HG03139 (cell line): ENCODE measurements at regions not wholly inside any gene's neighbourhood (a gene's known extent, or its start where the extent isn't known, plus 50 kb on each side); places are given as distances from the start of the nearest gene placed in this dataset.
"Not testable (repeated sequence)": the region's sequence is repeated elsewhere in the genome, so short reads cannot be mapped to it uniquely, and the experiment has no call there.

Experiments
- ATAC-seq: cut with Tn5 transposase; IDR thresholded peaks from one replicate; pipeline ENCODE4 v1.9.1; 2021; ENCODE audit not compliant: unreplicated experiment

GRCh38 chr10:125407557-125407956 is 247.2 kb upstream of the CTBP2 start:
- ATAC-seq, result no peak

GRCh38 chr10:125407000-125407502 is 246.7 kb upstream of the CTBP2 start:
- no peak for ATAC-seq

DNA sequence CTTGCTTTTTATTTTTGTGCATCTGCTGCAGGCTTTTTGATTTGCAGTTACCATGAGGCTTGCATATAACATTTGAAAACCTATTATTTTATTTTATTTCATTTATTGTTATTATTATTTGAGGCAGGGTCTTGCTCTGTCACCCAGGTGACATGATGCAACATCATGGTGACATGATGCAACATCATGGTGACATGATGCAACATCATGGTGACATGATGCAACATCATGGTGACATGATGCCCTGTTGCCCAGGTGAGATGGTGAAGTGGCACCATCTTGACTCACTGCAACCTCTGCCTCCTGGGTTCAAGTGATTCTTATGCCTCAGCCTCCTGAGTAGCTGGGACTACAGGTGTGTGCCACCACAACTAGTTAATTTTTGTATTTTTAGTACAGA is 244.5 kb upstream of the CTBP2 start:
- ATAC-seq, result not testable (repeated sequence)

- ATAC-seq, result no peak
Measured at GRCh38 chr10:125401462-125401861, 241.1 kb upstream of the CTBP2 start.

DNA sequence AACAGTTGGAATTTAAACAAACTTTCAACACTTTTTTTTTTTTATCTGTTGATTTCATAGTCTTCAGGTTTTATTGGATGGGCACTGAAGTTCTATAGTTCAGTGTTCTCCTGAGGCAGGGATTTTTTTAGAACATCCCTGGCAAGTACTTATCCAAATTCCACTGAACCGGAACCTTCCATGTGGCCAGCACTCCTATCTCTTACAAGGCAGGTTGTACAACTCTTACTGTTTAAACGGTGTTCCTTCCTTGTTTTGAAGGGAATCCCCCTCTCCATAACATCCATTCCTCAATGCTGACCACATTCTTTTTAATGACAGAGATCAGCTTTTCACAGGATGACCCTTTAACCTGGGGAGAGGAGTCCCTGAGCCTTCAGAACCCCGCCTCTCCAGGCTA is 238.9 kb upstream of the CTBP2 start:
- ATAC-seq, result no peak

- no peak for ATAC-seq
Measured at GRCh38 chr10:125398270-125398669, 237.9 kb upstream of the CTBP2 start.

DNA sequence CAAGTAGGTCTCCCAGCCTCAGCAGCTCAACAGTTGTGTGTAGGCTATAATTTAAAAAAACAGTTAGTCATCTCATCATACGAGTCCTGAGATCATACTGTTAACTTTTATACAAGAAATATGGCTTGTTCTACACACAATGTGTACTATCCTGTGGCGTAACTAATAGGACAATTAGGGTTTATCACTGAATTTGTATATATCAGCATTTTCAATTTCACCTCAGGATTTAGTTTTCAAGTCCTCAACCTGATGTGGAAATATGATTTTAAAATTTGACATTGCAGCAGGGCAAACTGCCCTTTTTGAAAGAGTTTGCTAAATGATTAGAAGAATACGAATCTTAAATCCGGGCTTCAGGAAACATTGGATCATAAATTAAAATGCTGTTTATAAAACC is 237.2 kb upstream of the CTBP2 start:
- no peak for ATAC-seq

DNA sequence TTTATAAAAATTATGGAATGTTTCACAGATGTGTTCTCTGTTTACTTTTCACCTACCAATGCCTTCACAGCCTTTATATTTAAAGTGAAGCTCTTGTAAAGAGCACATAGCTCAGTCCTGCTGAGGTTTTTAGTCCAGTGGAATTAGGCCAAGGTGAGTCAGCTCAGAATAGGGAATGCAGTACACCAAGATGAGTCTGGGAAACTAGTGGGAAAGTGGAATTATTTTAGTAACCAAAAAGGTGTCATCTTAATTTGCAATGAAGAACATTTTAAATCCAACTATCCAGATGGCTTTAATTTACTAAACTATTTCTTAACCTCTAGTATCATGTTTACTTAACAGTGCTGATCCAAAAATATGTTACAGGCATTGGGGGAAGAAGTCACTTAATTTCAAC is 236.3 kb upstream of the CTBP2 start:
- no peak for ATAC-seq

GRCh38 chr10:125392609-125393008 is 232.2 kb upstream of the CTBP2 start:
- ATAC-seq, result no peak

GRCh38 chr10:125392154-125392553 is 231.8 kb upstream of the CTBP2 start:
- ATAC-seq, result no peak

- no peak for ATAC-seq
Measured at GRCh38 chr10:125389648-125390047, 229.3 kb upstream of the CTBP2 start.

- ATAC-seq, result no peak
Measured at GRCh38 chr10:125379592-125379991, 219.2 kb upstream of the CTBP2 start.

GRCh38 chr10:125377368-125377767 is 217.0 kb upstream of the CTBP2 start:
- ATAC-seq, result no peak

DNA sequence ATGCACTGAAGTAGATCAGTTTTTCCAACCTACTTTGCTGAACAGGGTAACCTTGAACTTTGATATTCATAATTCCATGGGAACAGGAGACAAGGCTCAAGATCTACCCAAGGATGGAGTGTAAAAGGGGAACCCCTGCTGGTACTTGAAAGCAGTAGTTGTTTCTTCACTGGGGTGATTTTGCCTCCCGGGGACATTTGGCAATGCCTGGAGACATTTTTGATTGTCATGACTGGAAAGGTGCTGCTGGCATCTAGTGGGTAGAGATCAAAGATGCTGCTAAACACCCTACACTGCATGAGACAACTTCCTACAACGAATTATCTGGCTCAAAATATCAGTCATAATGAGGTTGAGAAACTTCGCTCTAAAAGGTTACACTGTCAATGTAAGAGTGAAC is 214.8 kb upstream of the CTBP2 start:
- ATAC-seq, result no peak

- no peak for ATAC-seq
Measured at GRCh38 chr10:125373546-125373945, 213.2 kb upstream of the CTBP2 start.

DNA sequence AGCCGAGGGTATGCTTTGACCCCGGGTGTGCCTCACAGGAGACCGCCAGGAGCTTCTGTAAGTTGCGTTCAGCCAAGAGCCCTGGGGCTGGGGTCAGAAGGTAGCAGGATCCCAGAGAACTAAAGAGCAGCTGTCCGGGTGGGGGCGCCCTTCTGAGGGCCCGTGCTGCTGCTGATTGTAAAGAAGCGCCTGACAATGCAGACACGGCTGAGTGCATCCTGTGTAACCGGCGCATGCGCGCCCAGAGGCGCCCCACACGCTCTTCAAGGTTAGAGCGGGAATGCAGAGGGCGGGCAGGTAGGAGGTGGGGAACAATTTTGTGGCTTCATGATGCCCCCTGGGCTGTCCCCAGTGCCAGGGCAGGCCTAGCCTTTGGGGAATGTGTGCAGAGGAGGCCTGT is 210.2 kb upstream of the CTBP2 start:
- ATAC-seq, result no peak

GRCh38 chr10:125369382-125370326 is 209.3 kb upstream of the CTBP2 start:
- ATAC-seq, result no peak

DNA sequence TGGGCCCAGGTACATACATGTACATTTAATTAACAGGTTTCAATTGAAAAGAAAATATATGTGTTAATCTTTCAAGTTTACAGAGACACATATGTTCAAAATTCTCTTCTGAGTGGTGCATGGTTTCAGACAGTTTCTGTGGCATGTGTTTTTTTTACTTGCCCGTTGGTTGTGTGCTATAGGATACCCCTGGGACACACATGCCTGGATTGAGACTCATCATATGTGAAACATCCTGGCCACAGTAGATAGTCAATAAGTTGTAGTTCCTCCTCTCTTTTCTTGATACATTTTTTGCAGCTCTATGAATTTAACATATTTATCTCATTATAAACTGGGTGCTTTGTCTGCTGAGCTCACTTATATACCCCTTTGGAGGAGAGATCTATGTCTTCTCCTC is 207.8 kb upstream of the CTBP2 start:
- ATAC-seq, result no peak

DNA sequence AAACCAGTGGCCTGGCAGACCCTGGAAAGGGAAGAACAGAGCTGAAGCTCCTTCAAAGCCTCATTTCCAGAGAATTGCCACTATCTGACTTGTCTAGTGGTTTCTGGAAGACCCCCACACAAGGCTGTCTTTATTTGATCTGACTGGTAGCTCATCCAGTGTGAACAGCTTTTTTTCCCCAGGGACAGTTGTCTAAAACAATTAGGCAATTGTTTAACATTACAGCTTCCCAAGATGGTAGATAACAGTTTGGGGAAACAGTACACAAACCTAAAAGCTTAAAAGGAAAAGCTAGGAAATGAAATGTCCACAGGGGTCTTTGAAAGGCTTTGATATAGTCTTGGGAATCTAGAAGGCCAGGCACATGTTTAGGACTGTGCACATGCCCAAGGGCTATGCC is 203.4 kb upstream of the CTBP2 start:
- ATAC-seq, result no peak

DNA sequence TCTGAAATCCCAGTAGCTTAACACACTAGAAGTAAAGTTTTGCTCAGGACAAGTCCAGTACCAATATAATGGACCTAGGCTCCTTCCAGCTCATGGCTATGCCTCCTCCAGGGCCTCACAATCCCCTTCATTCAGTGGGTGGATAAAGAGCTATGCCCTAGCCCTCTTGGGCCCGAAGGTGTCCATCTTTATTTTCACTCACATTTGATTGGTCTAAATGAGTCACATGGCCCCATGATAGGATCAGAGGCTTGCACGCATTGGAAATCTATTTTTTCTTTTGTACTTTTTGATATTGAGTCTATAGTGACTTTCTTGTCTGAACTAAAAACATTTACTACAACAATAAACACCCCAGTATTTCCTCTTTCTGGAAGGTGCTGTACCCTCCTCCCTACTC is 202.6 kb upstream of the CTBP2 start:
- no peak for ATAC-seq

- no peak for ATAC-seq
Measured at GRCh38 chr10:125359401-125359800, 199.0 kb upstream of the CTBP2 start.

DNA sequence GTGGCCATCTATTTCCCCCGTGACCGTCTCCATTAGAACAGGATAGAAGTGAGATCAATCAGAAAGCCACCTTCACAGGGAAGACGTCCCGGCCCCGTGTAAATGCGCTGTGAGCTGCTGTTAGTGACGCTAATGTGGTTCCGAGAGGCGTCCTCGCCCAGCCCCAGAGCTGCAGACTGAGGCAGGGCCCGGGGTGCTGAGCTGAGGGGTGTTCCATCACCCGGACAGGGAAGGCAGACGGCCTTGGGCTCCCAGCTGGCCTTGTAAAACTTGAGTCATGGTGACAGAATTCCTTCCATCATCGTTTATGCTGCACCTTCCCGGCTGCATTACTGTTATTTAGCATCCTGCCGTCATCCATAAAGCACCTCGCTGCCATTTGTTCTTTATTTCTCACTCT is 195.3 kb upstream of the CTBP2 start:
- no peak for ATAC-seq

GRCh38 chr10:125350519-125350918 is 190.2 kb upstream of the CTBP2 start:
- ATAC-seq, result no peak
